HCT116 (cell line): ENCODE measurements at regions not wholly inside any gene's neighbourhood (a gene's known extent, or its start where the extent isn't known, plus 50 kb on each side); places are given as distances from the start of the nearest gene placed in this dataset.

Experiments
- ATAC-seq: fragments of 200-7000 bp; cut with Tn5 transposase; 2 replicates; pipeline ENCODE4 v1.9.1; 2020; ENCODE audit warnings: mild to moderate bottlenecking, moderate library complexity
- BruUV-seq: library from RNA; stranded (reverse); fragments of 400-500 nt; replicated peaks from 2 replicates; lab custom pipeline; 2021; lab: Mats Ljungman, UMichigan
- CTCF ChIA-PET: fragments of 300-600 bp; sonication (Branson Sonifier 250); formaldehyde crosslinking; loops from one replicate; lab custom pipeline; 2021; ENCODE audit warnings: antibody characterized with exemption; lab: Charles Lee
- POLR2A ChIA-PET: fragments of 300-600, 350-600 bp; sonication (Branson Sonifier 250); formaldehyde crosslinking; loops from one replicate; lab custom pipeline; 2021; ENCODE audit warnings: antibody characterized with exemption; lab: Charles Lee
- RAD21 ChIA-PET, 2 experiments: fragments of 300-600 bp; sonication (Branson Sonifier 250); formaldehyde crosslinking; loops; one replicate each; lab custom pipeline; 2023; ENCODE audit warnings: low total read pairs in 2 of 2; ENCODE audit not compliant: uncharacterized antibody in 2 of 2, unreplicated experiment in 2 of 2, low non-redundant PET in 1 of 2; lab: Charles Lee
- DNase-seq: peaks from one replicate; pipeline ENCODE4 v3.0.0-alpha.2; 2010; ENCODE audit warnings: low read depth, low spot score
- H2AFZ ChIP-seq: fragments of 200-600 bp; shearing (Covaris generic), sonication (generic); 2 replicates; pipeline ENCODE4 v1.6.1; 2017; ENCODE audit warnings: low read depth, mixed run types, mixed read lengths, antibody characterized with exemption, low read length; ENCODE audit not compliant: poor library complexity, severe bottlenecking
- H3K27ac ChIP-seq: 2 replicates; pipeline ENCODE4 v1.5.1; 2012; ENCODE audit warnings: low read depth, low read length
- H3K27me3 ChIP-seq: fragments of 200-600 bp; sonication (generic); 2 replicates; pipeline ENCODE4 v1.6.1; 2016; ENCODE audit warnings: mixed run types, low read length, mixed read lengths; ENCODE audit not compliant: insufficient read depth
- H3K36me3 ChIP-seq, 2 experiments: fragments of 200-500 bp in 1 of 2; fragments of 200-600 bp in 1 of 2; sonication (Bioruptor generic) in 1 of 2; sonication (generic) in 1 of 2; 2 replicates each; pipeline versions ENCODE4 v1.5.1 to v1.6.1; 2014 to 2016; ENCODE audit warnings: low read length in 2 of 2, inconsistent platforms in 1 of 2, mixed read lengths in 1 of 2, mixed run types in 1 of 2; ENCODE audit not compliant: insufficient read depth in 2 of 2, control insufficient read depth in 1 of 2
- H3K4me1 ChIP-seq, 2 experiments: fragments of 200-600 bp in 1 of 2; sonication (generic) in 1 of 2; 2 replicates each; pipeline versions ENCODE4 v1.5.1 to v1.6.1; 2012 to 2017; ENCODE audit warnings: low read length in 2 of 2, inconsistent platforms in 1 of 2, mild to moderate bottlenecking in 1 of 2, mixed read lengths in 1 of 2, mixed run types in 1 of 2, moderate library complexity in 1 of 2; ENCODE audit not compliant: insufficient read depth in 2 of 2, control insufficient read depth in 1 of 2
- H3K4me2 ChIP-seq: fragments of 200-600 bp; sonication (generic); 2 replicates; pipeline ENCODE4 v1.6.1; 2017; ENCODE audit warnings: mixed run types, low read length, mixed read lengths
- H3K4me3 ChIP-seq, 2 experiments: fragments of 200-600 bp in 1 of 2; sonication (generic) in 1 of 2; replicated peaks in 1 of 2; 2 replicates each; pipeline ENCODE4 v1.5.1; 2011 to 2016; ENCODE audit warnings: low read length in 2 of 2, control low read depth in 1 of 2, low read depth in 1 of 2, mild to moderate bottlenecking in 1 of 2, mixed read lengths in 1 of 2, mixed run types in 1 of 2
- H3K79me2 ChIP-seq: fragments of 200-600 bp; sonication (generic); 2 replicates; pipeline ENCODE4 v1.6.1; 2017; ENCODE audit warnings: mild to moderate bottlenecking, mixed run types, low read length, moderate library complexity, mixed read lengths; ENCODE audit not compliant: insufficient read depth
- H3K9ac ChIP-seq: fragments of 200-600 bp; sonication (generic); 2 replicates; pipeline ENCODE4 v1.6.1; 2016; ENCODE audit warnings: low read length, mixed read lengths
- H3K9me2 ChIP-seq: fragments of 200-600 bp; sonication (generic), shearing (Covaris generic); 2 replicates; pipeline ENCODE4 v1.6.1; 2017; ENCODE audit warnings: mixed run types, mild to moderate bottlenecking, moderate library complexity; ENCODE audit not compliant: insufficient read depth
- H3K9me3 ChIP-seq, 2 experiments: fragments of 200-500 bp in 1 of 2; fragments of 200-600 bp in 1 of 2; sonication (Bioruptor generic) in 1 of 2; sonication (generic) in 1 of 2; 2 replicates each; pipeline ENCODE4 v1.6.1; 2014 to 2017; ENCODE audit warnings: low read length in 2 of 2, mixed read lengths in 2 of 2, inconsistent platforms in 1 of 2, low read depth in 1 of 2, mild to moderate bottlenecking in 1 of 2, mixed run types in 1 of 2, moderate library complexity in 1 of 2; ENCODE audit not compliant: control insufficient read depth in 1 of 2, insufficient read depth in 1 of 2
- H4K20me1 ChIP-seq: fragments of 200-600 bp; sonication (generic), shearing (Covaris generic); 2 replicates; pipeline ENCODE4 v1.6.1; 2017; ENCODE audit warnings: mixed run types, mild to moderate bottlenecking, moderate library complexity; ENCODE audit not compliant: insufficient read depth
- ATF3 ChIP-seq: IDR thresholded peaks from 2 replicates; pipeline ENCODE4 v1.6.1; 2012
- CBX3 ChIP-seq: IDR thresholded peaks from 2 replicates; pipeline ENCODE4 v1.6.1; 2012; ENCODE audit warnings: low read depth
- EGR1 ChIP-seq: IDR thresholded peaks from 2 replicates; pipeline ENCODE4 v1.6.1; 2012; ENCODE audit warnings: low read depth
- MAX ChIP-seq: IDR thresholded peaks from 2 replicates; pipeline ENCODE4 v1.6.1; 2012
- POLR2A ChIP-seq: IDR thresholded peaks from 2 replicates; pipeline ENCODE4 v1.7.0; 2011; ENCODE audit warnings: borderline replicate concordance; ENCODE audit not compliant: insufficient read depth, insufficient read length; ENCODE audit errors: extremely low read depth
- RAD21 ChIP-seq: IDR thresholded peaks from 2 replicates; pipeline ENCODE4 v1.6.1; 2012; ENCODE audit warnings: low read depth, mild to moderate bottlenecking
- SIN3A ChIP-seq: IDR thresholded peaks from 2 replicates; pipeline ENCODE4 v1.6.1; 2012; ENCODE audit warnings: low read depth
- SP1 ChIP-seq: IDR thresholded peaks from 2 replicates; pipeline ENCODE4 v1.6.1; 2012; ENCODE audit warnings: low read depth
- TCF7L2 ChIP-seq: IDR thresholded peaks from 2 replicates; pipeline ENCODE4 v1.7.0; 2011; ENCODE audit warnings: borderline replicate concordance, inconsistent platforms; ENCODE audit not compliant: insufficient read depth, insufficient read length; ENCODE audit errors: extremely low read depth
- YY1 ChIP-seq: IDR thresholded peaks from 2 replicates; pipeline ENCODE4 v1.6.1; 2011; ENCODE audit warnings: low read length, low read depth, moderate library complexity, mild to moderate bottlenecking; ENCODE audit not compliant: insufficient replicate concordance; ENCODE audit errors: extremely low read depth
- ZBTB33 ChIP-seq: IDR thresholded peaks from 2 replicates; pipeline ENCODE4 v1.6.1; 2011; ENCODE audit warnings: mild to moderate bottlenecking, low read length, moderate library complexity; ENCODE audit not compliant: insufficient replicate concordance; ENCODE audit errors: extremely low read depth
- intact Hi-C: fragments of 100-400 bp; cut with micrococcal nuclease; formaldehyde crosslinking; loops from 2 replicates; pipeline ENCODE4 v1.10.0; 2022

- ChIA-PET POLR2A (no interaction called here), CTCF (no interaction called here), RAD21 (no interaction called here)
- H3K27ac ChIP-seq = no peak overlapping the region
- H4K20me1 ChIP-seq = no peaks in the 10 kb centered on the region
- H3K79me2 ChIP-seq = no peaks in the 10 kb centered on the region
- no peaks in the 10 kb centered on the region for H3K9me2 ChIP-seq
- H3K4me2 ChIP-seq = no peak overlapping the region
- H2AFZ ChIP-seq = peak overlapping the region; percentile 3
- no peak overlapping the region for H3K4me3 ChIP-seq
- TF ChIP-seq CBX3 = no peak
- TF ChIP-seq POLR2A = no peak
- no peak for TF ChIP-seq EGR1
- no peak for TF ChIP-seq SIN3A
- no peak for TF ChIP-seq SP1
- no peak for TF ChIP-seq RAD21
- no peak for TF ChIP-seq ZBTB33
- no peak for TF ChIP-seq MAX
- no peak for TF ChIP-seq ATF3
- TF ChIP-seq YY1 = no peak
- TF ChIP-seq TCF7L2 = no peak
- H3K4me1 ChIP-seq = peaks cover 3 to 18% of the 10 kb centered on the region in 2 experiments; a peak in 3 of 4 replicates
- H3K9ac ChIP-seq = no peak overlapping the region
- H3K27me3 ChIP-seq = no peaks in the 10 kb centered on the region
- ATAC-seq (no peak), DNase-seq (no peak)
- no TSS peak for BruUV-seq
- H3K36me3 ChIP-seq = no peaks in the 10 kb centered on the region
- no peaks in the 10 kb centered on the region for H3K9me3 ChIP-seq
- intact Hi-C loops = no loop called here
Measured at GRCh38 chr4:104749062-104749461, 254.4 kb upstream of the CXXC4 start.
